HG02943 (cell line): ENCODE measurements at regions not wholly inside any gene's neighbourhood (a gene's known extent, or its start where the extent isn't known, plus 50 kb on each side); places are given as distances from the start of the nearest gene placed in this dataset.

Experiments
- ATAC-seq: cut with Tn5 transposase; IDR thresholded peaks from one replicate; pipeline ENCODE4 v1.9.1; 2021; ENCODE audit warnings: mild to moderate bottlenecking, low read depth, moderate library complexity; ENCODE audit not compliant: unreplicated experiment

DNA sequence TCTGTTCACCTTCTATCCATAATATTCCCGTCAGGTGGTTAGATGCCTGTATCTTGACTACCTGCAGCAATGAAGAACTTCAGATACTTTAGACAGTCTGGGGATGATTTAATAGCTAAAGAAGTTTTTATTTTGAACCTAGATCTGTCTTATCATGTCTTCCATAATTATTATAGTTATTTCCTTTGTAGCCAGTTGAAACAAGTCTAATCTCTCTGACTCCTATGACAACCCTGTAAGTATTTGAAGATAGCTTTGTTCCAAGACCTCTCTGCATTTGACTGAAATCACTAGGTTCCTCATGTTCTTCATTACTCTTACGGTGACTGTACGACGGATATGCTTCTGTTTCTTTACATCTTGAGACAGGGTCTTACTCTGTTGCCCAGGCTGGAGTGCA lies 316.6 kb upstream of the BMP2 start:
- ATAC-seq, result no peak

DNA sequence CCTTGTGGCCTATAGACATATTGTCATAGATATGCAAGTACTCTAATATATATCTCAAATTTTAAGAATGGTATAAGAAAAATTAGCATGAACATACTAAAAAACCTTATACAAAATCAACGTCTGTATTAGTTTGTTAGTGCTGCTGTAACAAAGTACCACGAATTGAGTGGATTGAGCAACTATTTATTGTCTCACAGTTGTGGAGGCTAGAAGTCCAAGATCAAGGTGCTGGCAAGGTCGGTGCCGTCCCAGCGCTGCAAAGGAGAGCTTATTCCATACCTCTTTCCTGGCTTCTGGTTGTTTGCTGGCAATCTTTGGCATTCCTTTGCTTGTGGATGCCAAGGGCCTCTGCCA lies 317.6 kb upstream of the FERMT1 start:
- ATAC-seq, result no peak

DNA sequence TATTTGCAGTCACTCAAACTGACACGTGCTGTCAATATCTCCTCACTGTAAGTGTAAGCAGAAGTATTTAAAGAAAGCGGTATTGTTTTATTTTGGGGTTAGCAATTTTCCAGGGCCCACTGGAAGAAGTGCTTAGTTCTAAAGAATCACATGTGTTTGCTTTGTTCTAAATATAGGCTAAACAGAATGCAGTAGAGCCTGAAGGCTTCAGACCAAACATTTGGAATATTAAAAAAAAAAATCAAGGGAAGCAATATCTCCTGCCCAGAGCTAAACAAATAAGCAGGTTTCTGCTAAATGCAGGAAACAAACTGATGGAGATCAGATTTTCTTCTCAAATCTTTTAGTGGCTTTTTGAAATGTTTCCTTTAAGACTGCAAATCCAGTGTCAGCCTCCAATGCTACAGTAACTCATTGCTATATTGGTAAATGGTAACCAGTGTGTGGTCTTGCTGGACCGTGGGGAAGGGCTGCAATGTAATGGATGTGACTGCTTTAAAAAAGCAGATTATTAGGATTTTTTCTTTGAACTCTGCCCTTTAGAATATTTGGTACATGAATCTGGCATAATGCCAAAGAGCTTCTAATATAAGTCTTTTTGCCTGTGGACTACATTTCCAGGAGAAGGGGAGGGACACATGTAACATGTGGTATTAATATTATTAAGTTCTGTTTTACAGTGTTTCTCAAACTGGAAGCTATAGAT lies 317.1 kb upstream of the FERMT1 start:
- no peak for ATAC-seq

DNA sequence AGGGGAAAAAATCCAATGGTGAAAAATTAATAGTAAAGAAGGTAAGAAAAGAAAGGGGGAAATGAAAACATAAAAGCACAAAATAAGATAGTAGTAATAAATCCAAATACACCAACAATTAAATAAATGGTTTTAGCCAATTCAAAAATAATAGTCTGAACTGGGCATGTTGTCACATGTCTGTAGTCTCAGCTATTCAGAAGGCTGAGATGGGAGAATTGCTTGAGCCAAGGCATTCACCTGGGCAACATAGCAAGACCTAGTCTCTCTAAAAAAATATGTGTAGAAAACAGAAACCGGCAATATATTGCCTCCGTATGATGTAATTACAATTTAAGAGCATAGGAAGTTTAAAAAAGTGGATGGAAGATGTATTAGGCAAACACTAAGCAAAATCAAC lies 311.3 kb upstream of the FERMT1 start:
- no peak for ATAC-seq

GRCh38 chr20:6430381-6430780 lies 307.6 kb upstream of the FERMT1 start:
- ATAC-seq, result no peak

GRCh38 chr20:6426287-6426891 lies 303.6 kb upstream of the FERMT1 start:
- no peak for ATAC-seq

DNA sequence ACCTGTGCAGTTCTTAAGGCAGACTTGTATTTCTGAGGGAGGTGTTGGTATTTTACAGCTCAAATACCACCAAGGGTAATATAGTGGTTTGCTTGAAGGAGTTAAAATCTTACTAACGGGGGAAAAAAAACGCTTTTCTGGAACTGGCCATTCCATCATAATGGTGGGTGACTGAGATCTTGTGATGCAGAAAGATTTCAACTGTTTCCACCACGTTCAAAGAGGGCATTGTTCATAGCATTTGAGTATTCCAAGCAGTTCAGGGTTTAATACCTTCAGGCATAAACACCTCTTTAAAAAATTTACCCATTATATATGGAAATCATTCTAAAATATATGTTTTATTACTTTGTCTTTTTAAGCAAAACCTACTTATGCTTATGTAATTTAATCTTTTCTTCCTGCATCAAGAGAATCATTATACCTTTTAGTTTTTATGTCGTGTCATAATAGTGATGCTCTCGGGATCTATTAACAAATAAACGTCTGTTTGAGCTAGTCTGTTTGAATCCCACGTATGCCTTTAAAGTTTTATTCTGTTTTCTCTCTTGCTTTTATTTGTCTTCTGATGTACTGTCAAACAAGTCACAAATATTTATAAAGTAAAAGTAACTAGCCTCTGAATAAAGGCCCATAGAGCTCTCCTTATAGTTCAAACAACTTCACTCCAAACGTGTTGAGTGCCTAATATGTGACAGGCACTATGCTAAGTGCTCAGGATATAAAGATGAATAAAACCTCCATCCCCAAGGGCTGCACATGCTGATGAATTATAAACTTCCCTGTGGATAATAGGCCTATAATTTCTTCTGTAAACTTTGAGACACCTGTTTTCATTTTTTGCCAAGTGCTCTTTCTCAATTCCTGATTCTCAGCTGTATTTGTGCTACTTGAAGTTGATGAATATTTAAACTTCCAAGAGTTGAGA lies 298.8 kb upstream of the FERMT1 start:
- ATAC-seq, result no peak

DNA sequence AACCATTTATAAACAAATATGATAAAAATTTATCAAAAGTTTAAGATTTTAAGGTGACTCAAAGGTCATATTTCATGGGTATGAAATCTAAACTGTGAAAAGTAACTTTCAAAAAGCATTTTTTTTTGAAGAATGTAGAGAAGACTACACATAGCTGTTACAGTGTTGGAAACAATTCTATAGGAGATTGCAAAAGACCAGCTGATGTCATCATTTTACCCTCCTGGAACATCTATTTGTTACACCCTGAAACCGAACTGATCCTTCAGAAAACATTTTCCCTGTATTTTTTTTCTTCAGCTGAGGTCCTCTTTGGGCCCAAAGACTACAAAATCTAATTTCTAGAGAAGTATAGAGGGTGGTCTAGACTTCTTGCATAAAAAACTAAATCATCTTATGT lies 297.5 kb upstream of the FERMT1 start:
- no peak for ATAC-seq

- no peak for ATAC-seq
Observed at GRCh38 chr20:6418732-6419131, 295.9 kb upstream of the FERMT1 start.

GRCh38 chr20:6416371-6416770 lies 293.5 kb upstream of the FERMT1 start:
- ATAC-seq, result no peak

GRCh38 chr20:6411651-6412050 lies 288.8 kb upstream of the FERMT1 start:
- ATAC-seq, result no peak

DNA sequence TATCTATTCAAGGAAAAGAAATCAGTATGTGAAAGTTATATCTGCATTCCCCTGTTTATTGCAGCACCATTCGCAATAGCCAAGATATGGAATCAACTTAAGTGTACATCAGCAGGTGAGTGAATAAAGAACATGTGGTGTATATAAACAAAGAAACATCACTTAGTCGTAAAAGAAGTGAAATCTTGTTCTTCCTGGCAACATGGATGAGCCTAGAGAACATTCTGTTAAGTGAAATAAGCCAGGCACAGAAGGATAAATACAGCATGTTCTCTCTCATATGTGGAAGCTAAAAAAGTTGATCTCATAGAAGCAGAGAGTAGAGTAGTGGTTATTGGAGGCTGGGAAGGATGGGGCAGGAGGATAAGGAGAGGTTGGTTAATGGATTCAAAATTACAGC lies 287.9 kb upstream of the FERMT1 start:
- ATAC-seq, result no peak

- no peak for ATAC-seq
Observed at GRCh38 chr20:6407163-6407562, 284.3 kb upstream of the FERMT1 start.

DNA sequence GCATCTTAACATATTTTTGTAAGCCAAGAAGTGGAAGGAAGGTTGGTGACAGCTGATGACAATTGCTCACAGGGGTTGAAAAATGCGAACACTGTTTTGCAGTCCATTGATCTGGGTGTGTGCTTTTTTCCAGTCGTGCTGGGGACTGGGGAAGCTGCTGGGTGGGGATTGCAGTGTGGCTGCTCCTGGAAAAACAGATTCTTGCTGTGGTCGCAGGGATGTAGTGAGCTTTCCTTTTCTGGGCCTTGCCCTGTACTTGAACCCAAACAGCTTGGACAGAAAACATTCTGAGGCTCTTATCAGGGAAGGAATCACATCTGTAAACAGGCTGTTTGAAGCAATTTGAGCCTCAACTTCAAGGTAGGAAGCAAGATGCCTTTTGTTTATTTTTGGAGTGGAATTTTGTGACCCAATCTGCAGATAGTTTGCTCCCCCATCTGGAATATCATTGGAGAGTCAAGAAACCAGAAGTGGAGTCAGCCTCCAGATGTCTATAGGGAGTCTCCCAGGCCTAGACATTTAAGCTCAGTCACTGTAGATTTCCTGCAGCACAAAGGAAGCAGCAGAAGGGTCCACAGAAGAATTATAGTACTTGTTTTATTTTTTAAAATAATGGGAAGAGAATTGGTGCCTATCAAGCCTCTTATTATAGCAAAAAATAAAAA lies 279.2 kb upstream of the FERMT1 start:
- ATAC-seq, result no peak

GRCh38 chr20:6397115-6397514 lies 274.3 kb upstream of the FERMT1 start:
- ATAC-seq, result no peak

DNA sequence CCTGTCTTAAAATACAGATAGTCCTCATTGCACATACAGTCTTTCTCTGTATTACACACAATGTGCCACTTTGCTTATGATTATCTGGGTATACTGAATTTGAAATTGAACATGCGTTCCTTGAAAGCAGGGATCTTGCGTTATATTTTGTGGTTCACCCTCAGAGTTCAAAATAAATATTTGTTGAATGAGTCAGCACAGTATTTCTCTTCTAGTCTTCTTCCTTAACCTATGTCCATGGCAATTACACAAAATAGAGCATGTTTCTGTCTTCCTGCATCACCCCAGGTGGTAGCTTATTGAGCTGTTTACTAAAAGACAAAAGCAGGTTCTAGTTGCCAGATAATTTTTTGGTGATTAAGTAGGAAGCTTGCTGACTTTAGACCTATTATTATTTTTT lies 272.9 kb upstream of the FERMT1 start:
- no peak for ATAC-seq

DNA sequence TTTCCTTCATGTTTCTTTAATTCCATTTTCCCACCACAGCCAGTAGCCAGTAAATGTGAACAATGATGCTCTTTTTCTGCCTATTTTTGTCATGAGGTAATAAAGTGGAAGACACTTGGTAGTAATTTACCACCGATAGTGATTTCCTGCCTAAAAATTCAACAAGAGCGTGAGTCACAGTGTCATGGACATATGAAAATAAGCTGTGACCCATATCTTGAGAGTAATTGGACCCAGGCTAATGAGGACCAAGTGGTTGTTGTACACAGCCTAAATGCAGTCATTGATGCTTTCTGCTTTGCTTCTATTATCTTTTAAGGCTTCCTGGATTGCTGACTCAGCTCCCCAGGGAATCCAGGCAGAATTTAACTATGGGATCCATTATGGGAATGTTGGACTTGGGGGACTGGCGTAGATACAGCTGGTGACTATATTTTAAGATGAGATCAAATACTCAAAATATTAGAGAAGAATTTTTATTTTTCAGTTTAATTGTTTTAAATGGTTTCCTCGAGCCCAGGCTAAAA lies 265.9 kb upstream of the FERMT1 start:
- ATAC-seq, result no peak

- ATAC-seq, result no peak
Observed at GRCh38 chr20:6384956-6385486, 262.2 kb upstream of the FERMT1 start.

DNA sequence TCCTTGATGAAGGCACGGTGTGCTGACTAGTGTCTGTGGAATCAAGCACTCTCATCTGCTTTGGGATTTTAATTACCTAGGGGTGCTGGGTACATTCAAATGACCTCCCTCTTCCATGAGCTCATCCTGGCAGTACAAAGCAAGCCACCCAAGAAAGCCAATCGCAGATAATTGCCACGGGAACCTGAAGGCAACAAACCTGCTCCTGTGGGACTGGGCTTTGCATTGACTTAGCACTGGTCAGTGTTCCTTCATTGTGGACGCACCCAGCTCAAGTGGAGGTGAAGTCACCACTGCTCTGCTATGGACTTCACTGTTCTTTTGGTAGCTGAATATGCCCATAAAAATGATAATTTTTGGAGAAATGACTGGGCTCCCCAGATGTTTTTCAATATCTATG lies 261.6 kb upstream of the FERMT1 start:
- no peak for ATAC-seq

DNA sequence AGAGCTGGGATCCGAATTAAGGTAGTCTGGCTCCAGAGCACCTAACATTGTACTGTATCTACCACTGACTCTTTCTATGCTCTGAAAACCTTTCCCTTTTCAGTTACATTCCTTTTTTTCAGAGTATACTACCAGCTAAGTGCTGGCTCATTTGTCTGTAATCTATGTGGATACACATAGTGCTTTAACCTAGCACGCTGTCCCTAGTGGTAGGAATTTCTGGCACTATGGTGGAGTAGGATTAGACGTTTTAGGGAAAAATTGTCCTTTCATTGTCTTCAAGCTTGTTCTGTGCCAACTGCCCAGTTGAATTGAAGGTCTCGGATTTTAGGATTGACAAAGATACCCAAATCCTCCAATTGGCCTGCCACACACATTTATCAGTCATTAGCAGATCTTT lies 259.1 kb upstream of the FERMT1 start:
- no peak for ATAC-seq

- ATAC-seq, result no peak
Observed at GRCh38 chr20:6362245-6362644, 239.4 kb upstream of the FERMT1 start.
